Right ventricle myocardium inferior (tissue), 1 donor: ENCODE measurements at regions not wholly inside any gene's neighbourhood (a gene's known extent, or its start where the extent isn't known, plus 50 kb on each side); places are given as distances from the start of the nearest gene placed in this dataset.

Experiments used
- ATAC-seq: fragments of 200-7000 bp; cut with Tn5 transposase; one replicate; pipeline ENCODE4 v1.9.1; 2020; ENCODE audit warnings: mild to moderate bottlenecking, moderate library complexity
- DNase-seq: peaks from one replicate; pipeline ENCODE4 v3.0.0; 2021; ENCODE audit errors: missing footprints
- intact Hi-C: fragments of 100-400 bp; cut with DNase I; formaldehyde crosslinking; loops from one replicate; pipeline ENCODE4 v1.11.0; 2022
- donor health status: DM: no; HTN: yes; CAD: no; lungs with severe emphysema.

GRCh38 chrX:110569506-110569905 is 210.9 kb downstream of the RTL9 start:
- ATAC-seq (no peak), DNase-seq (no peak)
- intact Hi-C loops, result no loop called here

- DNase-seq (no peak), ATAC-seq (no peak)
- intact Hi-C loops, result no loop called here
These were observed 217.3 kb downstream of the CHRDL1 start for GRCh38 chrX:110578270-110578669.

GRCh38 chrX:110584083-110584482 is 211.5 kb downstream of the CHRDL1 start:
- DNase-seq (no peak), ATAC-seq (no peak)
- intact Hi-C loops, result no loop called here

DNA sequence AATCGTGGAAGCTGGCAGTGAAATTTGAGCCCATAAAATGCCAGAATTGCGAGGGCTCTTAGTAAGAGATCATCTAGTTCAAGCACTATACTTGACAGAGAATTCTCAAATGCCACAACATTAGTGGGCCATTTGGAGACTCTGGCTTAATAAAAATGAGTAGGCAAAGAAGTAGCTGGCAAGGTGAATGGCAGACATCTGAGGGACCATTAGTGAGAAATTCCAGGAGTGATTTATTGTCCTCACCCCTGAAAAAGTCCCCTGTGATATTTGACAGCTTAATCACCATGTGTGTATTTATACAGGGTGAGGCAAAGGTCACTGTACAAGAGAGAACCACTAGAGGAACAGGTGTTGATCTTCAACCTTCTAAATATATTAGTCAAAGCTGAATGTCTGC is 207.5 kb downstream of the CHRDL1 start:
- intact Hi-C loops, result no loop called here
- ATAC-seq (no peak), DNase-seq (no peak)

GRCh38 chrX:110588853-110589252 is 206.8 kb downstream of the CHRDL1 start:
- no peak for ATAC-seq
- intact Hi-C loops, result no loop called here
- no peak for DNase-seq

DNA sequence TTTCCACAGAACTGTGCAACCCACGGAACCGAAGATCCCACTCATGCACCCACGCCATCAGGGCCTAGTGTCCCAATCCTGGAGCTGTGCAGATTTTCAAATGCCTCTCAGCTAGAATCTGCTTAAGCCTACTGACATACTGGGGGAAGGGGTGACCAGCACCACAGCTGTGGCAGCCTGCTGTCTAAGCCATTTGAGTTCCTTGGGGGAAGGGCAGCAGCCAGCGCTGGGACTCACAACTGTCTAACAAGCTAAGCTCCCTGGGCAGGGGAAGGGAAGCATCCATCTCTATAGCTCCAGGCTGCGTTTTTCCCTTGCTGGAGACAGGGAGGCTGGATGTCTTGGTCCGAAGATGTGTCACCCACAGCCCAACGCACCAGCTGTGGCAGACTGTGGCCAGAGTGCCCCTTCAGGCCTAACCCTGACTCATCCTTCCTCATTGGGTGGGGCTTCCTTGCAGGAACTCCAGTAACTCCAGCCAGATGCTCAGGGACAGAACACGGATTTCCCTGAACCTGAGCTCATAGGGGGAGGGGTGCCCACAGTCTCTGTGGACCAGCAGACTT is 194.8 kb downstream of the CHRDL1 start:
- no peak for ATAC-seq
- no peak for DNase-seq
- intact Hi-C loops, result no loop called here

GRCh38 chrX:110614596-110614995 is 181.0 kb downstream of the CHRDL1 start:
- no peak for ATAC-seq
- no peak for DNase-seq
- intact Hi-C loops, result no loop called here
